Aorta (tissue), 5 donors: ENCODE measurements at regions not wholly inside any gene's neighbourhood (a gene's known extent, or its start where the extent isn't known, plus 50 kb on each side); places are given as distances from the start of the nearest gene placed in this dataset.
A peak's percentile ranks its signal among the peaks of the same experiment; 100 is the strongest.
"Not testable (repeated sequence)": the region's sequence is repeated elsewhere in the genome, so short reads cannot be mapped to it uniquely, and the experiment has no call there.

Experiments
- ATAC-seq: fragments of 200-7000 bp; cut with Tn5 transposase; one replicate; pipeline ENCODE4 v1.9.1; 2022; ENCODE audit warnings: moderate library complexity; ENCODE audit not compliant: low FRiP score
- DNase-seq, 2 donors: peaks; one replicate each; pipeline ENCODE4 v3.0.0-alpha.2; 2020
- H3K27ac ChIP-seq, 2 donors: one replicate each; pipeline ENCODE4 v1.5.1; 2013; ENCODE audit warnings: low read length in 2 of 2, mild to moderate bottlenecking in 2 of 2, moderate library complexity in 2 of 2, control low read depth in 1 of 2, inconsistent platforms in 1 of 2, low read depth in 1 of 2
- H3K27me3 ChIP-seq, 2 donors: one replicate each; pipeline ENCODE4 v1.6.1; 2013; ENCODE audit warnings: control low read depth in 1 of 2, low read length in 1 of 2, mild to moderate bottlenecking in 1 of 2, moderate library complexity in 1 of 2; ENCODE audit not compliant: insufficient read depth in 2 of 2, control insufficient read depth in 1 of 2
- H3K36me3 ChIP-seq, 2 donors: one replicate each; pipeline ENCODE4 v1.6.1; 2013; ENCODE audit warnings: control low read depth in 1 of 2, low read length in 1 of 2, mild to moderate bottlenecking in 1 of 2; ENCODE audit not compliant: insufficient read depth in 2 of 2, control insufficient read depth in 1 of 2
- H3K4me1 ChIP-seq, 2 donors: one replicate each; pipeline ENCODE4 v1.6.1; 2013; ENCODE audit warnings: low read length in 2 of 2, control low read depth in 1 of 2, mild to moderate bottlenecking in 1 of 2, moderate library complexity in 1 of 2; ENCODE audit not compliant: insufficient read depth in 2 of 2, control insufficient read depth in 1 of 2
- H3K4me3 ChIP-seq, 2 donors: one replicate each; pipeline ENCODE4 v1.5.1; 2013; ENCODE audit warnings: low read length in 2 of 2, control low read depth in 1 of 2, mild to moderate bottlenecking in 1 of 2
- H3K9me3 ChIP-seq: one replicate; pipeline ENCODE4 v1.6.1; 2013; ENCODE audit warnings: mild to moderate bottlenecking, low read length; ENCODE audit not compliant: control insufficient read depth
- WGBS, 2 donors: extraction: QIAGEN DNeasy Blood & Tissue Kit; methylation state at CpG; one replicate each; pipeline ENCODE4 v1.1.7; 2013; 5-methylcytosine and 5-hydroxymethylcytosine counted together
- intact Hi-C, 2 donors: fragments of 100-400 bp; cut with DNase I; formaldehyde crosslinking; loops; one replicate each; pipeline versions ENCODE4 v1.14.2 to v1.15.0; 2022
- donor health status: healthy with polysubstance abuse.
- donor health status: Bipolar disorder and iron deficiency.
- donor health status: DM: no; HTN: no; CAD: no.
- donor health status: DM: no; HTN: no; CAD: no.
- donor health status: DM: yes; HTN: yes; CAD: no.

GRCh38 chr9:115462623-115463022, 344.7 kb upstream of the TNC start:
- H3K27ac ChIP-seq = no peak overlapping the region
- H3K4me1 ChIP-seq = peaks cover 6 to 10% of the 10 kb centered on the region in 2 donors
- no peaks in the 10 kb centered on the region for H3K27me3 ChIP-seq
- H3K9me3 ChIP-seq = no peaks in the 10 kb centered on the region
- intact Hi-C loops = no loop called here
- 92 to 94% methylated on average over 7 of the region's 7 CpGs for WGBS, 2 donors
- no peak overlapping the region for H3K4me3 ChIP-seq
- H3K36me3 ChIP-seq = no peaks in the 10 kb centered on the region
- no peak for DNase-seq
- no peak for ATAC-seq

- no peak for DNase-seq
- H3K27me3 ChIP-seq = no peaks in the 10 kb centered on the region
- ATAC-seq = no peak
Observed at GRCh38 chr9:115466756-115467155, 348.8 kb upstream of the TNC start.

GRCh38 chr9:115469841-115470240, 351.9 kb upstream of the TNC start:
- no peak overlapping the region for H3K27ac ChIP-seq
- DNase-seq (no peak), ATAC-seq (no peak)
- peaks cover 3% of the 10 kb centered on the region for H3K9me3 ChIP-seq
- H3K4me1 ChIP-seq = no peaks in the 10 kb centered on the region
- no peaks in the 10 kb centered on the region for H3K36me3 ChIP-seq
- intact Hi-C loops = no loop called here
- no peaks in the 10 kb centered on the region for H3K27me3 ChIP-seq
- 84 to 93% methylated on average over 2 of the region's 2 CpGs for WGBS, 2 donors
- H3K4me3 ChIP-seq = no peak overlapping the region

More at GRCh38 chr9:115466756-115467155, 348.8 kb upstream of the TNC start:
- peaks cover 3% of the 10 kb centered on the region for H3K9me3 ChIP-seq
- WGBS, 2 donors = 88 to 89% methylated on average over 7 of the region's 7 CpGs
- H3K36me3 ChIP-seq = no peaks in the 10 kb centered on the region
- peaks cover 0 to 4% of the 10 kb centered on the region in 2 donors for H3K4me1 ChIP-seq
- no peak overlapping the region for H3K4me3 ChIP-seq
- no peak overlapping the region for H3K27ac ChIP-seq
- intact Hi-C loops = no loop called here

- DNase-seq, H3K4me1 ChIP-seq, H3K4me3 ChIP-seq, H3K9me3 ChIP-seq, H3K36me3 ChIP-seq, ATAC-seq, H3K27me3 ChIP-seq, H3K27ac ChIP-seq, intact Hi-C loops: not testable (repeated sequence)
- 94 to 97% methylated on average over 2 of the region's 3 CpGs for WGBS, 2 donors
Observed at GRCh38 chr9:115473032-115473431, 355.1 kb upstream of the TNC start.

GRCh38 chr9:115481769-115482168, 363.8 kb upstream of the TNC start:
- no peak overlapping the region for H3K4me3 ChIP-seq
- no peaks in the 10 kb centered on the region for H3K36me3 ChIP-seq
- no peak overlapping the region for H3K27ac ChIP-seq
- no peaks in the 10 kb centered on the region for H3K27me3 ChIP-seq
- 69 to 94% methylated on average over 2 of the region's 2 CpGs for WGBS, 2 donors
- intact Hi-C loops = no loop called here
- no peaks in the 10 kb centered on the region for H3K4me1 ChIP-seq
- DNase-seq = no peak
- no peak for ATAC-seq
- no peaks in the 10 kb centered on the region for H3K9me3 ChIP-seq

GRCh38 chr9:115482747-115483146, 364.8 kb upstream of the TNC start:
- no peaks in the 10 kb centered on the region for H3K36me3 ChIP-seq
- WGBS, 2 donors = 95 to 96% methylated on average over 3 of the region's 3 CpGs
- no peaks in the 10 kb centered on the region for H3K27me3 ChIP-seq
- ATAC-seq (no peak), DNase-seq (no peak)
- no peaks in the 10 kb centered on the region for H3K4me1 ChIP-seq
- intact Hi-C loops = no loop called here
- H3K9me3 ChIP-seq = no peaks in the 10 kb centered on the region
- no peak overlapping the region for H3K4me3 ChIP-seq
- H3K27ac ChIP-seq = no peak overlapping the region

- H3K4me3 ChIP-seq = no peak overlapping the region
- intact Hi-C loops = no loop called here
- ATAC-seq = no peak
Observed at GRCh38 chr9:115492869-115493268, 374.9 kb upstream of the TNC start.

DNA sequence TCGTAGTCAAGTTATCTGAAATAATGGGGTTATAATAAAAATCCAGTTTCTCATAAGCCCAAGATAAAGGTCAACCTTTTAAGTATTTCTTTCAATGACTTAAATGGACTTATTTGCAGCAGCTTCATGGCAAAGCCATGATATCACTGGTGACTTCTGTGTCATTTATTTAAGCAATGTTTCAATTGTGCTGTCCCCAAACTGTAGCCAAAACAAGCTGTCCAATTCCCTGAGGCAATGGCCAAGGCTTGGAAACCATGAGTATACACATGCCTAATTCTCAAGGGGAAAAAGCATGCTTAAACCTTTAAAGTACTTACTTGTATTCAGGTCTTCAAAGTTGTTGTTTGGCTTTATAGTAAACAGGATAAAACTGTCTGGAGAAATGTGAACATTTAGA, 376.4 kb upstream of the TNC start:
- ATAC-seq = peak; percentile 81
- Histone ChIP-seq H3K27ac (no peak overlapping the region), H3K27me3 (no peaks in the 10 kb centered on the region), H3K36me3 (no peaks in the 10 kb centered on the region), H3K4me3 (no peak overlapping the region), H3K9me3 (no peaks in the 10 kb centered on the region), H3K4me1 (peaks cover 7 to 13% of the 10 kb centered on the region in 2 donors)
- intact Hi-C loops = no loop called here
- WGBS, 2 donors = 0 to 8% methylated on average over 1 of the region's 1 CpG
- peak in 1 of 2 donors; percentile 56 for DNase-seq

More at GRCh38 chr9:115492869-115493268, 374.9 kb upstream of the TNC start:
- Histone ChIP-seq H3K9me3 (no peaks in the 10 kb centered on the region), H3K4me1 (peaks cover 7 to 13% of the 10 kb centered on the region in 2 donors), H3K36me3 (no peaks in the 10 kb centered on the region), H3K27ac (no peak overlapping the region), H3K27me3 (no peaks in the 10 kb centered on the region)
- DNase-seq = no peak

- H3K27me3 ChIP-seq = no peaks in the 10 kb centered on the region
- 31 to 41% methylated on average over 6 of the region's 6 CpGs for WGBS, 2 donors
- intact Hi-C loops = no loop called here
- no peak for ATAC-seq
- no peak overlapping the region for H3K4me3 ChIP-seq
- no peaks in the 10 kb centered on the region for H3K36me3 ChIP-seq
- no peaks in the 10 kb centered on the region for H3K9me3 ChIP-seq
- peaks cover 7 to 13% of the 10 kb centered on the region in 2 donors for H3K4me1 ChIP-seq
- no peak for DNase-seq
- peak overlapping the region; percentile 63 to 89 for H3K27ac ChIP-seq
Observed at GRCh38 chr9:115495052-115495635, 377.2 kb upstream of the TNC start.
